ENCODE measurements at regions not wholly inside any gene's neighbourhood (a gene's known extent, or its start where the extent isn't known, plus 50 kb on each side); places are given as distances from the start of the nearest gene placed in this dataset.
A peak's percentile ranks its signal among the peaks of the same experiment; 100 is the strongest.

GRCh38 chr3:177358091-177358976, 161.1 kb upstream of the TBL1XR1 start:
- H3K4me3 ChIP-seq = no peak overlapping the region
- peaks cover 26% of the 10 kb centered on the region for H3K4me1 ChIP-seq (ENCODE audit: low read depth)
- TF ChIP-seq CTCF (IDR thresholded peaks at IDR 0.05; ENCODE audit: low read depth, low read length) = no peak
- no peaks in the 10 kb centered on the region for H3K36me3 ChIP-seq
- peak; percentile 68 to 96 for DNase-seq (ENCODE audit: low read depth in 1 of 2, low spot score in 1 of 2)
- no peaks in the 10 kb centered on the region for H3K27me3 ChIP-seq
- peak overlapping the region; percentile 82 for H3K27ac ChIP-seq
- no peaks in the 10 kb centered on the region for H3K9me3 ChIP-seq (ENCODE audit: low read depth)

DNA sequence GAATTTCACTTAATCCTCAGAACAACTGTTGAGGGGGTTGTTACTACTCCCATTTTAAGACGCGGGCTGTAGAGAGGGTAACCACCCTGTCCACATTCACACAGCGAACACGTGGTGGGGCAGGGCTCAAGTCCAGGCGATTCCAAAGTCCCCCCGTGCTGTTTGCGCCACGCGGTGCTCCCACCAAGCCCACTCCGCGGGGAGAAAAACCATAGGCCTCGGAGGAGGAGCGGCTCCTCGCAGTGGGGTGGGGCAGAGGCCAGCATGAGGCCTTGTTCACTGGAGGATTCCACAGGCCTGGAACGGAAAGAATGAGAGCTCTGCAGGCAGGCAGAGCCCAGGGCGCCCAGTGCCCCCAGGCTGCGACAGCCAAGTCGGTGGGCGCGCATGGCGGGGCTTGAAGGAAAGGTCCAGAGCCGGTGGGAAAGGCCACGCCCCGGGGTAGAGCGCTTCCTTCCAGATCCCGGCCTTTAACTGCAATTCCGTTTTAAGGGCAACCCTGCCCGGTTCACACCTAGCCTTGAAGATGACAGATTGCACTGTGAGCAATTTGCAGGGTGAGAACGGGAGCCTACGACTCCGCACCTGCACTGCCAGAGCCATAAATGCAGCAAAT, 161.8 kb upstream of the TBL1XR1 start:
- TF ChIP-seq CTCF (IDR thresholded peaks at IDR 0.05; ENCODE audit: low read depth, low read length) = no peak
- H3K27ac ChIP-seq = peak overlapping the region; percentile 82
- H3K27me3 ChIP-seq = no peaks in the 10 kb centered on the region
- peaks cover 26% of the 10 kb centered on the region for H3K4me1 ChIP-seq (ENCODE audit: low read depth)
- no peaks in the 10 kb centered on the region for H3K36me3 ChIP-seq
- no peaks in the 10 kb centered on the region for H3K9me3 ChIP-seq (ENCODE audit: low read depth)
- peak overlapping the region; percentile 14 for H3K4me3 ChIP-seq
- DNase-seq (ENCODE audit: low read depth in 1 of 2, low spot score in 1 of 2) = peak; percentile 24 to 57

DNA sequence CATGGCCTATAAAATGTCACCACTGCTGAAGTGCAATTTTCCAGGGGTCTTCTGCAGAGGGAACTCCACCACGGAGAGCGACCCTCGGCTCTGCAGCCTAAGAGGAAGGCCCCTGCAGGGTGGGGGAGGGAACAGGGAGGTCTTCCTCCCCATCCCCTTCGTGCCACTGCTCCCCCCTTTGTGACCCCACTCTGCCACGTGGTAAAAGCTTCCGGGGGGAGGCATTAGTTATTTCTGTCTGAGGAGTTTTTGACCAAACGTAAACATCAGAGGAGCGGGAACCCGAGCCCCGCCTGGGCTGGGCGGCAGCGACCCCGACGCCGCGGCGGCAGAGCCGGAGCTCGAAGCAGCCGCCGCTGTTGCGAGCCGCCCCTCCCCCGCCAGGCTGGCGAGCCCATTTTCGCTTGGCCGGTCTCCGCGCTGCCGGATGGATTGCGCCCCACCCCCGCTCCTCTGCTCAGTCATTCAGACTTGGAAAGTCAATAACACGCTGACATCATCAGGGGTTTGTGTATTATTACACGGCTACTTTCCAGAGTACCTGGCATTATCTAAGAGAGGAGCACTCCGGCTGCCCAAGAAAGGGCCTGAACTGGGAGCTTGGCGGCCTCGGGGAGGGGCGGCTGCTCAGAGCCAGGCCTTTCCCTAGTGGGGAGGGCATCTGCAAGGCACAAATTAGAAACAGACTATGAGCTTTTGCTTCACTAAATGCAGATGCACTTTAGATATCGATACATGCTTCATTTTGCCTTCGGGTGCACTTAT, 162.5 kb upstream of the TBL1XR1 start:
- Histone ChIP-seq H3K27ac (peak overlapping the region; percentile 89), H3K4me3 (peak overlapping the region; percentile 14), H3K36me3 (no peaks in the 10 kb centered on the region), H3K27me3 (no peaks in the 10 kb centered on the region), H3K9me3 (ENCODE audit: low read depth) (no peaks in the 10 kb centered on the region), H3K4me1 (ENCODE audit: low read depth) (peaks cover 26% of the 10 kb centered on the region)
- peak; percentile 99 for DNase-seq (ENCODE audit: low read depth in 1 of 2, low spot score in 1 of 2)
- TF ChIP-seq CTCF (IDR thresholded peaks at IDR 0.05; ENCODE audit: low read depth, low read length) = no peak

DNA sequence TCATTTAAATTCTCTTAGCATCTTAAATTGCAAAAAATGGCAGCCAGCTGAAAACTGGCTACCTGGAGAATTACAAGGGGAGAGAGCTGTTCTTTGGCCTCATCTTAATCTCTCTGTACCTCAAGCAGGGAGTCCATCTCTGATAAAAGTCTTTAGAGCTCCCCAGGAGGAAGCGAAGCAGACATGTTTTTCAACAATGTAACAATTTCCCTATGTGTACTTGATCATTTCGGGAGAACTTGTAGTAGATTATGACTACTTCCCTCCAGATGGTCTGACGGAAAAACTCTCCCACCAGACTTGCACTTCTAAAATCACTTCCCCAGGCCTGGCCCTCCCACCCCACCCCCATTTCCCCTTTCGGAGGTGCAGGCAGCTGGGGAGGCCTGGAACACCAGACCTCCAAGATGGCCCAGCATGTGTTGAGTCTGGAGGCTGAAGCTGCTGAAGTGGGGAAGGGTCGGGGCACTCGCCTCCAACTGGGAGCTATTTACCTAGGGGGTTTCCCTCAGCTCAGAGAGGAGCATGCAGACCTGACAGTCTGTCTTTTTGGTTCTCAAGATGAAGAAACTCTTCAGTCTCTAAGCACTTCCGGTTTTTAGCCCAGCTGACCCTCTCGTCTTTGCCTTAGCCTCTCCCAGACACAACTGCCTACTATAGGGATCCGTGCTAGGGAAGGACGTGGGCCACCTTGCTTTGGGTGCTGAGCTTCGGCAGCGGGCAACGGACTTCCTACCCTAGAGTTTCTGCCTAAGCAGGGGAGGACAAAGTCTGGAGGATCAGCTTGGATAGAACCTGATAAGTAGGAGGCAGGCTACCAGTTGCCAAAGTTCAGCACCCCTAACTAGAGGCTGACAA, 164.0 kb upstream of the TBL1XR1 start:
- no peaks in the 10 kb centered on the region for H3K27me3 ChIP-seq
- H3K27ac ChIP-seq = no peak overlapping the region
- TF ChIP-seq CTCF (IDR thresholded peaks at IDR 0.05; ENCODE audit: low read depth, low read length) = no peak
- H3K36me3 ChIP-seq = no peaks in the 10 kb centered on the region
- peaks cover 26% of the 10 kb centered on the region for H3K4me1 ChIP-seq (ENCODE audit: low read depth)
- DNase-seq (ENCODE audit: low read depth in 1 of 2, low spot score in 1 of 2) = no peak
- no peak overlapping the region for H3K4me3 ChIP-seq
- H3K9me3 ChIP-seq (ENCODE audit: low read depth) = no peaks in the 10 kb centered on the region

DNA sequence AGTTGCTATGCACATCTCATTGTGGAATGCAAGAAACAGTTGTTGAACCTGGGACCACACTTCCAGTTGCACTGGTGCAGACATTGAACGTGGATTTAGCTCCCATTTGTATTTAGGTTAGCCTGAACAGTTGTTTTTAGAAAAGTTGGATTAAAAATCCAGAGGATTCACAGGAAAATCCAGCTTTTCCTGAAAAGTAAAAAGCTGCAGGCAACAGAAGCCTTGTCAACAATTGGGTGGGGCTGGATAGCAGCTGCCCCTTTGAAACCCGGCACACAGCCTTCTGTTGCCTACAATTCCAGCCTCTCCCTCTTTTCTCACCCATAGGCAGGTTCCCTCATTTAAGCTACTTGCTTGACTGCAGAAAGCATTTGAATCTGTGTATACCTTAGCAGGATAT, 165.3 kb upstream of the TBL1XR1 start:
- Histone ChIP-seq H3K4me1 (ENCODE audit: low read depth) (peaks cover 18% of the 10 kb centered on the region), H3K4me3 (no peak overlapping the region), H3K36me3 (no peaks in the 10 kb centered on the region), H3K27me3 (no peaks in the 10 kb centered on the region), H3K27ac (no peak overlapping the region), H3K9me3 (ENCODE audit: low read depth) (no peaks in the 10 kb centered on the region)
- no peak for TF ChIP-seq CTCF (IDR thresholded peaks at IDR 0.05; ENCODE audit: low read depth, low read length)
- no peak for DNase-seq (ENCODE audit: low read depth in 1 of 2, low spot score in 1 of 2)
